ENCODE measurements at regions not wholly inside any gene's neighbourhood (a gene's known extent, or its start where the extent isn't known, plus 50 kb on each side); places are given as distances from the start of the nearest gene placed in this dataset.

DNA sequence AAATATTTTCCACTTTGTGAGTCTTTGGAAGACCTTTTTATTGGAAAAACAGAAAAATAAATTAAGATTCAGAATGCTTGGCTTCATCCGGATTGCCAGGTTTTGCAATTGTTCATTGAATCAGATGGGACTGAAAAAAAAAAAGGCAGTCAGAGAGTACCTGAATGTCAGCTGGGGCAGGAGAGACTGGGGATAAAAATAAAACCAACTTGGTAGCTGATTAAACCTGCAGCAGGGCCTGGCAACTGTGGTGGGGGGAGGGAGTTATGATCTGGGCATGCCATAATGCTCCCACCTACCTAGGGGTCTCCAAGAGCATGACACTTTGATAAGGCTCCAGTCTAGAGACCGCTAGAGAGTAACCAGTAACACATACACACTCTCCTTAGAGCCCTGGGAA lies 454.4 kb downstream of the DTWD2 start:
- TF ChIP-seq, protein P1, sequence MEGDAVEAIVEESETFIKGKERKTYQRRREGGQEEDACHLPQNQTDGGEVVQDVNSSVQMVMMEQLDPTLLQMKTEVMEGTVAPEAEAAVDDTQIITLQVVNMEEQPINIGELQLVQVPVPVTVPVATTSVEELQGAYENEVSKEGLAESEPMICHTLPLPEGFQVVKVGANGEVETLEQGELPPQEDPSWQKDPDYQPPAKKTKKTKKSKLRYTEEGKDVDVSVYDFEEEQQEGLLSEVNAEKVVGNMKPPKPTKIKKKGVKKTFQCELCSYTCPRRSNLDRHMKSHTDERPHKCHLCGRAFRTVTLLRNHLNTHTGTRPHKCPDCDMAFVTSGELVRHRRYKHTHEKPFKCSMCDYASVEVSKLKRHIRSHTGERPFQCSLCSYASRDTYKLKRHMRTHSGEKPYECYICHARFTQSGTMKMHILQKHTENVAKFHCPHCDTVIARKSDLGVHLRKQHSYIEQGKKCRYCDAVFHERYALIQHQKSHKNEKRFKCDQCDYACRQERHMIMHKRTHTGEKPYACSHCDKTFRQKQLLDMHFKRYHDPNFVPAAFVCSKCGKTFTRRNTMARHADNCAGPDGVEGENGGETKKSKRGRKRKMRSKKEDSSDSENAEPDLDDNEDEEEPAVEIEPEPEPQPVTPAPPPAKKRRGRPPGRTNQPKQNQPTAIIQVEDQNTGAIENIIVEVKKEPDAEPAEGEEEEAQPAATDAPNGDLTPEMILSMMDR (IDR thresholded peaks at IDR 0.05) = no peak
- no peak for TF ChIP-seq POLR2AphosphoS5 (IDR thresholded peaks at IDR 0.05)
